Lower lobe of right lung (tissue), 2 donors: ENCODE measurements at regions not wholly inside any gene's neighbourhood (a gene's known extent, or its start where the extent isn't known, plus 50 kb on each side); places are given as distances from the start of the nearest gene placed in this dataset.

Experiments used
- ATAC-seq, 2 donors: fragments of 200-7000 bp; cut with Tn5 transposase; one replicate each; pipeline ENCODE4 v1.9.1; 2020 to 2022; ENCODE audit warnings: mild to moderate bottlenecking in 2 of 2, moderate library complexity in 2 of 2
- DNase-seq: peaks from one replicate; pipeline ENCODE4 v3.0.0-alpha.2; 2020
- H3K27ac ChIP-seq: fragments of 200-600 bp; one replicate; pipeline ENCODE4 v1.8.0; 2022
- H3K27me3 ChIP-seq: fragments of 200-600 bp; one replicate; pipeline ENCODE4 v1.8.0; 2022; ENCODE audit warnings: low read depth
- H3K36me3 ChIP-seq: fragments of 200-600 bp; one replicate; pipeline ENCODE4 v1.8.0; 2022; ENCODE audit warnings: mild to moderate bottlenecking
- H3K4me1 ChIP-seq: fragments of 200-600 bp; one replicate; pipeline ENCODE4 v1.8.0; 2022
- H3K4me3 ChIP-seq: fragments of 200-600 bp; one replicate; pipeline ENCODE4 v1.8.0; 2022; ENCODE audit warnings: mild to moderate bottlenecking
- H3K9me3 ChIP-seq: fragments of 200-600 bp; one replicate; pipeline ENCODE4 v1.8.0; 2022
- CTCF ChIP-seq: fragments of 200-600 bp; IDR thresholded peaks from one replicate; pipeline ENCODE4 v1.8.0; 2022; ENCODE audit warnings: antibody characterized with exemption, mild to moderate bottlenecking
- intact Hi-C: fragments of 100-400 bp; cut with DNase I; formaldehyde crosslinking; loops from one replicate; pipeline ENCODE4 v1.11.0; 2022
- donor health status: DM: no; HTN: yes; CAD: no; lungs with severe emphysema.

DNA sequence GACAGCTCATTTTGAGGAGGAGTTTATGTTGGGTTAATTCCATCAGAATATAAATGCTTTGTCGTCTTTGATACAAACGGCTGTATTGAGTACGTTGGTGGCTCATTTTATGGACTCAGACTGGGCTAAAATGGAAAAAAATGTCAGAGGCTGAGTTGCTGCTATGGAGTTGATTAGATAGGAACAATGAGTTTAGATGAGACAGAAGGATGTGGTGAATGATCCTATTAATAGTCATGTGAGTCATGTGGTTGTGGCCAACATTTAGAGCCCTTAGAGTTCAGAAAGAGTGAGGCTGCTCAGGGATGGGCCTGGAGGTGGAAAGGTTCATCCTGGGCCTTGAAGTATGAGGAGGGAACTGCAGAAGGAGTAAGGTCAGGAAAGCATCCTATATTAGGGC lies 434.2 kb downstream of the MEIS1 start:
- intact Hi-C loops, result no loop called here
- no peaks in the 10 kb centered on the region for H3K9me3 ChIP-seq
- no peak overlapping the region for H3K27ac ChIP-seq
- no peaks in the 10 kb centered on the region for H3K27me3 ChIP-seq
- DNase-seq, result no peak
- H3K4me3 ChIP-seq, result no peak overlapping the region
- TF ChIP-seq CTCF, result no peak
- ATAC-seq, result no peak
- peaks cover 4% of the 10 kb centered on the region for H3K4me1 ChIP-seq
- no peaks in the 10 kb centered on the region for H3K36me3 ChIP-seq

DNA sequence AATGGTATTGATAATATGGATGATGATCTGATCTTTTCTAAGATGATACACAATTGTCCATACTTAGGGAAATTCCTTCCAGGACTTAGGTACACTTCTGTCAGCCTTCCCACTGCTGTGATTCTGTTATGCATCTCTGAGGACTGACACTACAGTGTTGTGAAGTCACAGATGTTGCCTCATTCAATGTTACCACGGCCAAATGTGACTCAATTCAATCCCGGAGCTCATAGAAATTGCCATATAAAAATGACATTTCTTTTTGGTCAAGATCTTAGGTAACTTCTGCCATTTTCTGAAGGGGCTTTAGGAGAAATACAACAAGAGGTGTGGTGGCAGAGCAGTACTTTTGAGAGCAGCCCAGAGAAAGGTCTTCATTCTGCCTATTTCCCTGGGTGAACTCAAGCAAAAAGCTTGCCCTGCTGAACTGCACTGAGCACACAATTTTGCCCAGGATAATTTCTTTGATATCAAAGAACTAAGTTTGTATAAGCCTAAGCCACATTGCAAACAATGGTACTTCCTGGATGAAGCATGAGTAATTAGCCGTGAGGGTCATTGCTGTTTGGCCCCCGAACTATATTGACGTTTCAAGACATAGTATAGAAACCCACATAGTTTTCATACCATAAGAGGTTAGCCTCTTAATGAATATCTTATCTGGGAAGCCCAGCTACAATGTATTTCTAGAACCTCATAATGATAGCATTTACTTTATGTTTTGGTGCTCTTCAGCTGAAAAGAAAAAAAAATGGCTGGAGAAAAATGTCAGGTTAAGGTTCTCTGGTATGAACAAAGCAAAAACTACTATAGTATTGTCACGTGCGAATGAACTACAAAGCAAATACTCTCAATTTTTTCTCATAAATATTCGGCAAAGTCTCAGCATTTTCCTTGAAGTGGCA lies 437.4 kb downstream of the MEIS1 start:
- no peak for ATAC-seq
- intact Hi-C loops, result no loop called here
- Histone ChIP-seq H3K27me3 (no peaks in the 10 kb centered on the region), H3K36me3 (no peaks in the 10 kb centered on the region), H3K9me3 (no peaks in the 10 kb centered on the region), H3K4me3 (no peak overlapping the region), H3K4me1 (peaks cover 4% of the 10 kb centered on the region), H3K27ac (no peak overlapping the region)
- TF ChIP-seq CTCF, result no peak
- no peak for DNase-seq

DNA sequence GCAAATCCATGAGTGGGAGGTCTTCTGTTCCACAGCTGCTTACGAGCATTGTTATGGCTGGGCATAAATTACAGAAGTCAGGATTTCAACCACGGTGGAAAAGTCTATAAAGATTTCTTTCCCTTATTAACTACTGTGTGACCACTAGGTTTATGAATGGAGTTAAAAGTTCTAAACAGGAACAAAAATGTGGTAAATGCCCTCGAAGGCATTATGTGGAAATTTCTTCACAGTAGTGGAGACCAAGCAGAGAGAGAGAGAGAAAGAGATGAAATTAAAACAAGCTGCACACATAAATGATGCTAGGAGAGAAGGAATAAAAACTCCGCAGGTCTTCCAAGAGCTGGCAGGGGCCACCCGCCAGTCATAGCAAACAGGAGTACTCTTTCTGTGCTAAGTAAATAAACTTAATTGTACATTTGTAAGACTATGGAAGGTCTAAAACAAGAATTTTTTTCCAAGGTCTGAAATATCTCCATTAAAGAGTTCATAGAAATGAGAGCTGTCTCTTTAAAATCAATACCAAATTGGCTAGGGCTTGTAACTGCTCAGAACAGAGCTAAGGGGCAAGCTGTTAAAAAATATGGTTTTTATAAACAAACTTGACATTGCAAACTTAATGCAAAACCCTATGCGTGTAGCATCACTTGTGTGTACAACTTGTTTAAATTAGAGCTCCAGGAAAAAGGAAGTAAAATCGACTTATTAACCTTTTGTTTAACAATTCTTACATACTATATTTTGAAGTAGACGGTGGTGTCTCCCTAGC lies 438.2 kb downstream of the MEIS1 start:
- H3K27me3 ChIP-seq, result no peaks in the 10 kb centered on the region
- H3K27ac ChIP-seq, result no peak overlapping the region
- intact Hi-C loops, result no loop called here
- no peaks in the 10 kb centered on the region for H3K36me3 ChIP-seq
- H3K4me1 ChIP-seq, result no peaks in the 10 kb centered on the region
- TF ChIP-seq CTCF, result no peak
- ATAC-seq (no peak), DNase-seq (no peak)
- no peaks in the 10 kb centered on the region for H3K9me3 ChIP-seq
- H3K4me3 ChIP-seq, result no peak overlapping the region

- Histone ChIP-seq H3K27ac (no peak overlapping the region), H3K9me3 (no peaks in the 10 kb centered on the region), H3K27me3 (no peaks in the 10 kb centered on the region), H3K4me3 (no peak overlapping the region), H3K4me1 (no peaks in the 10 kb centered on the region), H3K36me3 (no peaks in the 10 kb centered on the region)
- TF ChIP-seq CTCF, result no peak
- DNase-seq (no peak), ATAC-seq (no peak)
- intact Hi-C loops, result no loop called here
Measured at GRCh38 chr2:66874411-66874810, 439.5 kb downstream of the MEIS1 start.

DNA sequence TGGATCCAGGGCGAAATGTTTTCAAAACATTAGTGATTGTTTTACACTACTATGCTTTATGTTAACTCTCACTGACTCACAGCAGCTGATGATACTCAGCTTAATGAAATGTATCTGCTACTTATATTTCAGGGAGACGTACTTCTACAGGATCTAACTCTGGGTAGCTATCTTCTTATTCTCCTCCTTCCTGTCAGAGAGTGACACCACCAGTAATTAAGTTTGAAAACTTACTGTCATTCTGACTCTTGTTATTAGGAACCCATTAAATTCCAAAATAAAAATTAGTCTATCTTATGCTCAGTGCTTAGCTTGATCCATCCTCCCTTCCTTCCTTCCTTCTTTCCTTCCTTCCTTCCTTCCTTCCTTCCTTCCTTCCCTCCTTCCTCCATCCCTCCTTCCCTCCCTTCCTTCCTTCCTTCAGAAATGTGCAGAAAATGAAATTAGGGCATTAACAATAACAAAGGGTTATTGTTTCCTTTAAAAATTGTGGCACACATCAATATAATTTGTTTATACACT lies 441.1 kb downstream of the MEIS1 start:
- intact Hi-C loops, result no loop called here
- Histone ChIP-seq H3K4me1 (no peaks in the 10 kb centered on the region), H3K27ac (no peak overlapping the region), H3K36me3 (no peaks in the 10 kb centered on the region), H3K27me3 (no peaks in the 10 kb centered on the region), H3K9me3 (no peaks in the 10 kb centered on the region), H3K4me3 (no peak overlapping the region)
- ATAC-seq (no peak), DNase-seq (no peak)
- TF ChIP-seq CTCF, result no peak
